ENCODE measurements at regions not wholly inside any gene's neighbourhood (a gene's known extent, or its start where the extent isn't known, plus 50 kb on each side); places are given as distances from the start of the nearest gene placed in this dataset.
"Not testable (repeated sequence)": the region's sequence is repeated elsewhere in the genome, so short reads cannot be mapped to it uniquely, and the experiment has no call there.

DNA sequence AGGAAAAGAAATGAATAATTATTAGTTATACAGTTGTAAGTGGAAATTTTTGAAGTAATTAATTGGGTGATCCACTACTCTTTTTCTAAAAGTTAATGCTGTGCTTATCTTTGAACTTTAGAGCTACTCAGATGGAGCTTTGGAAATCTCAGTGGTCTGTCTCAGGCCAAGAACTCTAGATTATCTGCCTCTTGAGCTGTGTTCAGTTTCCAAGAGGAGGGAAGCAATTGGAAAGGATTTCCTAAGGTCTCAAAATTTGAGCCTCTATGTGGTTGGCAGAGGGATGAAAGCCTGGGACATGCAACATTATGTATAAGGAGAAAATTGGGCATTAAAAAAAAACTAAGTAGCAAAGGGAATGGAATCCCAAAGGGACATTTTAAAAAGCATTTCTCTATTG lies 334.0 kb upstream of the PRICKLE1 start:
- DNase-seq: no peak

DNA sequence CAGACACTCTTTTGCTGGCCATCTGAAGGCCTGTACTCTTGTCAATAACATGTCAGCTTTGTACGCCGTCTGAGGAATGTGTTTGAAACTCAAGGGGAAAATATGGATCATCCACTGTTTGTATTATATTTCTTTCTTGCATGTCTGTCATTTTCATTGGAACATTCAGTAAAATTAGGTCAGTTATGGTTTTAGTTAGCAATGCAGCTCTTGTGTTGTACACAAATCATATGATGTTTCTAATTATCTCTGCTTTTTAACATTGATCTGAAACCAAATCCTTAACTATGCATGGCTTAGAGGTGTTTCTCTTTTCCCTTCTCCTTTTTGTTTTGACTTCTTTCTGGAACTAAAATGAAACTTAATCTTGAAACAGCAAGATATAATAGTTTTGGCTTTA lies 333.6 kb upstream of the PRICKLE1 start:
- no peak for DNase-seq

DNA sequence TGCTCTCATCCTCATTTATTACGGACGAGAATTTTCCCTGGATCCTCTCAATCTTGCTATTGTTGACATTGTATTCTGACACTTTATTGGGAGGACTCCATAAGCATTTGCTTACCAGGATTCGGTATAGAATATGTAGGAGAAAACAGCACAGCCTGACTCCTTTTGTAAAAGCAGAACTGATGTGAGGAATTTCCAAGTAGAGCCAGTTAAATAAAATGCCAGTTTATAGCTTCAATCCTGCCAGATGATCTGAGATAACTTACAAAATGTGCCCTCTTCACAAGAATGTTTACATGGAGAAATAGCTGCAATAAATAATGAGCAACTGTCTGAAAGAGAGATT lies 332.9 kb upstream of the PRICKLE1 start:
- DNase-seq: no peak

- no peak for DNase-seq
Observed at GRCh38 chr12:42921741-42922504, 332.4 kb upstream of the PRICKLE1 start.

- no peak for DNase-seq
Observed at GRCh38 chr12:42919691-42920090, 330.1 kb upstream of the PRICKLE1 start.

DNA sequence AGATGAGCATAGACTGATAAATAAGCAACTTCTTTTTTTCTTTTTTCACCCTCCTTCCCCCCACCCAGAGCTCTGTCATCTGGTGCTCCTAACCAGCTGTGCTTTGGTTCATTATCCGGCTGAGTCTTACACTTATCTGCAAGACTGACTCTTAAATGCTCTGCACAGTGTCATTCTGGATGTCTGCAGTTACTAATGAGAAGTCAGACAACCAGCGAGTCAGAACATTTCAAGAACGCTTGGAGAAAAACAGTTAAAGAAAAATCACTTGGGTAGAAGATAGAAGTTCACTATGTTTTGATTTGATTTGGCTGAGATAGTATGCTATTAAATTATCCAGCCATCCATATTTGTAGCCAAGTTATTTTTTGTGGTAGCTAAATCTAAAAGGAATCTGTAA lies 328.9 kb upstream of the PRICKLE1 start:
- no peak for DNase-seq

GRCh38 chr12:42916143-42916542 lies 326.6 kb upstream of the PRICKLE1 start:
- DNase-seq: no peak

DNA sequence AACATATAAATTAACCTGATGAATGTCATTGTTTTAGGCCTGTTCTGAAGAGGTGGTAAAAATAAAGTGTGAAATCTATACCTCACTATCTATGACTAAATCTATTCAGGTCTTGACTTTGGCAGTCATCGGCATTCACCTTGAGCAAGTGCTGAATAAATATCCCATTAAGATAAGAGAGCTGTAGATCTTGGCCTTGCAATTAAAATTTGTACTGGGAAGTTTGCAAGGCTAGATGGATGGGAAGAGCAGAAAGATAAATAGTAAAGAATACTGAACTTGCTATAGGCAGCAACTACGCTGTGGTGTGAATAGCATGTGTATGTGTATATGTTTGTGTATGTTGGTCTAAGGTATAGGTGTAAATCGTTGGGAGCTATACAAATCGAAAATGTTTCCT lies 325.9 kb upstream of the PRICKLE1 start:
- no peak for DNase-seq

GRCh38 chr12:42912367-42912766 lies 322.8 kb upstream of the PRICKLE1 start:
- DNase-seq: no peak

- DNase-seq: no peak
Observed at GRCh38 chr12:42910656-42911055, 321.1 kb upstream of the PRICKLE1 start.

- DNase-seq: no peak
Observed at GRCh38 chr12:42908712-42909111, 319.2 kb upstream of the PRICKLE1 start.

DNA sequence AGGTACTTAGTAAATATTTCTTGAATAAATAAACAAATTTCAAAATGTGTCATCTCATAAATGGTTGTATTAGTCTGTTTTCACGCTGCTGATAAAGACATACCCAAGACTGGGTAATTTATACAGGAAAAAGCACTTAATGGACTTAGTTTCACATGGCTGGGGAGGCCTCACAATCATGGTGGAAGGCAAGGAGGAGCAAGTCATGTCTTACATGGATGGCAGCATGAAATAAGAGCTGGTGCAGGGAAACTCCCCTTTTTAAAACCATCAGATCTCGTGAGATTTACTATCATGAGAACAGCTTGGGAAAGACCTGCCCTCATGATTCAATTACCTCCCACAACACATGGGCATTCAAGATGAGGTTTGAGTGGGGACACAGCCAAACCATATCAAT lies 317.3 kb upstream of the PRICKLE1 start:
- not testable (repeated sequence) for DNase-seq

DNA sequence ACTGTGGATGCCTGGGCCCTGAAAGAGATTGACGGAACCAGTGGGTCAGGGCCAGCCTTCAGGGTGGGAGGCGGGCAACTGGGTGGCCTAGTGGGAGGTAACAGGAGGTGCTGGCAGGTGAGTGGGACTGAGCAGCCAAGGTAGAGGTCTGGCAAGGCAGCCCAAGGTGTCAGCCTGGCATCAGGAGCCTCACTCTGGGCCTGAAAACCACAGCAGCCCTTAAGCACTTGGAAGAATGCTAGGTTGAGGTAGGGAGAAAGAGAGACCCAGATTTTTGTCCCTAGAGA lies 315.8 kb upstream of the PRICKLE1 start:
- no peak for DNase-seq

GRCh38 chr12:42904683-42905418 lies 315.3 kb upstream of the PRICKLE1 start:
- peak in 48 of 56 donors; percentile 1 to 77 (median 41) for DNase-seq

DNA sequence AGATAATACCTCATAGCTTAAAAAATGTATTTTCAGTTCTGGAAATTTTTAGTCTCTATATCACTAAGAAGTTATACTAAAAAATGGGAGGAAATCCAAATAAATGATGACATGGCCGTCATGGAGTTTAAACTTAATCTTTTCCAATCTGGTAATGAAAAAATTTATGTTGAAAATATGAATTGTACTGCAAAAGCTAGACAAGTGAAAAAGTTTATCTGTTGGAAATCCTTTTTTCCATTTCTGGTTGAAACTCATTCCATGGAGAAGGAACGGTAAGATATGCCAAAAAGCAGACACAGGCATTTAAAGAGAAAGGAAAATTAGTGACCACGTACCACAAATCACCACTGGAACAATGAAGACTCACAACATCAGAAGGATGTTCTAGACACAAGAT lies 314.2 kb upstream of the PRICKLE1 start:
- no peak for DNase-seq

DNA sequence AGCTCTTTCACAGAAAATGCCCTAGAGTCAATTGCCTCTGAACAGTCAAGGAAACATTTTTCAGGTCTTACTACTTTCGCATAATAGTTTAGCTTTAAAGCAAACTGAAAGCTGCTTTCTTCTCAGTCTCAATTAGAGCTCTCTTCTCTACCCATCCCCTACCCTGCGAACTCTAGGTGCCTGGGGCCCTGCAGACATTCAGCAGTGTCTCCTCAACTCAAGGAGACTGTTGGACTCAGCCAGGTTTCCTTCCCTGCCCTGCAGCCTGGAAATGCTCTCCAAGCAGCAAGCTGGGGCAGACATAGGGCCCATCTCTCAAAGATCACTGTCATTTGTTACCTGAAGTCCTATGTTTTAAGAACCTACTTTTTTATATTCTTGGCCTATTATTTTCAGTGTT lies 312.5 kb upstream of the PRICKLE1 start:
- DNase-seq: no peak

GRCh38 chr12:42893803-42894202 lies 304.3 kb upstream of the PRICKLE1 start:
- DNase-seq: peak in 2 of 56 donors; percentile 1 to 8

- peak in 2 of 56 donors; percentile 1 to 2 for DNase-seq
Observed at GRCh38 chr12:42892702-42893551, 303.4 kb upstream of the PRICKLE1 start.

GRCh38 chr12:42887657-42888056 lies 298.1 kb upstream of the PRICKLE1 start:
- DNase-seq: no peak

DNA sequence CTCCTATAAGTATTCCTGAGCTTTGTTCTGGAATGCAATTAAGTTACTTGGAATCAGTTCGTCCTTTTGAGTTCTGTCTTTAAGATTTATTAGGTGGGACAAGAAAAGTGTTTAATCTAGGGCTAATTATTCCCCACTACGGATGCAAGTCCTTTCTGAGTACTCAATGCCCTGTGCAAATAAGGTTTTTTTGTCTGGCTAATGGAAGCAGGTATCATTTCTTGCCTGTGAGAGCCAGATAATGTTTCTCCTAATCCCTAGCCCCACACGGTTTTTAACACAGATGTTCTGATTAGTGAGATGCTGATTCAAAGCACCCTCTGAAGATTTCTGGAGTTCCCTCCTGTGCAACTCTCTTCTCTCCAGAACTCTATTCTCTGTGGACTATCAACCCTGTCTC lies 296.6 kb upstream of the PRICKLE1 start:
- no peak for DNase-seq

DNA sequence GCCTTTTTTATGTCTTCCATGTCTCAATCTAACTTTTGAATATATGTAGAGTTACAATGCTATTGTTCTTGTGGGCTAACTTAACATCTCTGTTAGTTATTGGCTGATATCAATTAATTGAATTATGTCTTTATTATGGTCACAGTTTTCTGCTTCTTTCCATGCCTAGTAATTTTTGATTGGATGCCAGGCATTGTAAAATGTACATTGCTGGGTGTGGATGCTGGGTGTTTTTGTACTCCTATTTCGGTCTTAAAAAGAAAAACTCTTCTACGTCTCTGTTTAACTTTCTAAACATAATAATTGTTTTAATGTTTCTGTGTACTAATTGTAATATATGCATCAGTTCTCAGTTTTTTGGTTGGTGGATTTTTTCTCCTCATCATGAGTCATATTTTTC lies 296.1 kb upstream of the PRICKLE1 start:
- no peak for DNase-seq

DNA sequence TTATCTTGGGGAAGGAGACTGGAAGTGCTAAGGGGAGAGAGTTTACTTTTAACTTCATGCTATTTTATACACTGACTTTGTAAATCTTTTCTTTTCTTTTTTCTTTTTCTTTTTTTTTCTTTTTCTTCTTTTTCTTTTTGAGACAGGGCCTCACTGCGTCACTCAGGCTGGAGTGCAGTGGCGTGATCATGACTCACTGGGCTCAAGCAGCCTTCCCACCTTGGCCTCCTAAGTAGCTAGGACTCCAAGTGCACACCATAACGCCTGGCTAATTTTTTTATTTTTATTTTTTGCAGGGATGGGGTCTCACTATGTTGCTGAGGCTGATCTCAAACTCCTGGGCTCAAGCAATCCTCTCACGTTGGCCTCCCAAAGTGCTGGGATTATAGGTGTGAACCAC lies 294.6 kb upstream of the PRICKLE1 start:
- no peak for DNase-seq

Measured in nucleus accumbens (tissue), 56 donors.